ENCODE measurements at regions not wholly inside any gene's neighbourhood (a gene's known extent, or its start where the extent isn't known, plus 50 kb on each side); places are given as distances from the start of the nearest gene placed in this dataset.
A peak's percentile ranks its signal among the peaks of the same experiment; 100 is the strongest.

DNA sequence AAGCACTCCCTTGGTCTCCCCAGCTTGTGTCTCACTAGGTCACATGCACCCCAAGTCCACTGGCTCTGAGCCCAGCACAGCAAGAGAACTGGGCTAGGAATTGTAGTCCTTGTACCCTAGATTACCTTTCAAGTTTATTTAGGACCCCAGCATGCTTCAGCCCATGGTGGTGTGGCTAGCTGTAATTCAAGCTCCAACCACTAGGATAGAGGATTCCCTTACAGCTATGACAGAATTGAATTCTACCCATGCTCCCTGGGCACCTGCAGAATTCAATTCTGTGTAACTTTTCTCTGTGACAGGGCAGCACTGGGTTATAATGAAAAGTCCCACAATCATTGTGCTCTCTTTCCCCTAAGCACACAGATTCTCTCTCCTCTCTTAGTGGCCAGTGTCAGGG, 253.8 kb upstream of the DMD start:
- Histone ChIP-seq H3K27me3 (ENCODE audit: low read depth, low read length) (no peaks in the 10 kb centered on the region), H2AFZ (ENCODE audit: low read depth, low read length) (no peak overlapping the region), H3K27ac (ENCODE audit: low read length) (no peak overlapping the region), H3K4me2 (ENCODE audit: low read length) (no peak overlapping the region), H3K36me3 (replicated peaks; ENCODE audit: low read depth, low read length) (no peaks in the 10 kb centered on the region), H3K4me1 (ENCODE audit: low read length) (no peaks in the 10 kb centered on the region), H3K9ac (ENCODE audit: low read length) (no peak overlapping the region), H3K4me3 (ENCODE audit: low read length) (no peak overlapping the region), H3K79me2 (ENCODE audit: low read length) (no peaks in the 10 kb centered on the region), H3K9me3 (ENCODE audit: insufficient read depth, low read length) (no peaks in the 10 kb centered on the region), H4K20me1 (ENCODE audit: insufficient read depth, low read length) (no peaks in the 10 kb centered on the region)
- no peak for TF ChIP-seq EZH2phosphoT487 (IDR thresholded peaks at IDR 0.05; ENCODE audit: low read depth)
- TF ChIP-seq, protein P1, sequence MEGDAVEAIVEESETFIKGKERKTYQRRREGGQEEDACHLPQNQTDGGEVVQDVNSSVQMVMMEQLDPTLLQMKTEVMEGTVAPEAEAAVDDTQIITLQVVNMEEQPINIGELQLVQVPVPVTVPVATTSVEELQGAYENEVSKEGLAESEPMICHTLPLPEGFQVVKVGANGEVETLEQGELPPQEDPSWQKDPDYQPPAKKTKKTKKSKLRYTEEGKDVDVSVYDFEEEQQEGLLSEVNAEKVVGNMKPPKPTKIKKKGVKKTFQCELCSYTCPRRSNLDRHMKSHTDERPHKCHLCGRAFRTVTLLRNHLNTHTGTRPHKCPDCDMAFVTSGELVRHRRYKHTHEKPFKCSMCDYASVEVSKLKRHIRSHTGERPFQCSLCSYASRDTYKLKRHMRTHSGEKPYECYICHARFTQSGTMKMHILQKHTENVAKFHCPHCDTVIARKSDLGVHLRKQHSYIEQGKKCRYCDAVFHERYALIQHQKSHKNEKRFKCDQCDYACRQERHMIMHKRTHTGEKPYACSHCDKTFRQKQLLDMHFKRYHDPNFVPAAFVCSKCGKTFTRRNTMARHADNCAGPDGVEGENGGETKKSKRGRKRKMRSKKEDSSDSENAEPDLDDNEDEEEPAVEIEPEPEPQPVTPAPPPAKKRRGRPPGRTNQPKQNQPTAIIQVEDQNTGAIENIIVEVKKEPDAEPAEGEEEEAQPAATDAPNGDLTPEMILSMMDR (IDR thresholded peaks at IDR 0.05; ENCODE audit: low read depth, low read length): no peak

DNA sequence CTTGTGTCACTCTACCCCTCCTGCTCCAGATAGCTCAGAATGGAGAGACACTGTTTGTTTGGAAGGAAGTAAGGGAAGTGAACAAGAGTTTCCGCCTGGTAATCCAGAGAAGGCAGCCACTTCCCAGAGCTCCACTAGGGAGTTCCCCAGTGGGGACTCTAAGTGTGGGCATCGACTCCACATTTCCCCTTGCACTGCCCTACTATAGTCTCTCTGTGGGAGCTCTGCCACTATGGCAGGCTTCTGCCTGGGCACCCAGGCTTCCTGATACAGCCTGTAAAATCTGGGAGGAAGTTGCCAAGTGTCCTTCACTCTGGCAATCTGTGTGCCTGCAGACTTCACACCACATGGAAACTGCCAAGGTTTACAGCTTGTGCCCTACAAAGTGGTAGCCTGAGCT, 245.8 kb upstream of the DMD start:
- H3K4me1 ChIP-seq (ENCODE audit: low read length): no peaks in the 10 kb centered on the region
- no peaks in the 10 kb centered on the region for H3K27me3 ChIP-seq (ENCODE audit: low read depth, low read length)
- H3K79me2 ChIP-seq (ENCODE audit: low read length): no peaks in the 10 kb centered on the region
- no peaks in the 10 kb centered on the region for H3K9me3 ChIP-seq (ENCODE audit: insufficient read depth, low read length)
- H4K20me1 ChIP-seq (ENCODE audit: insufficient read depth, low read length): no peaks in the 10 kb centered on the region
- H3K9ac ChIP-seq (ENCODE audit: low read length): no peak overlapping the region
- no peak for TF ChIP-seq EZH2phosphoT487 (IDR thresholded peaks at IDR 0.05; ENCODE audit: low read depth)
- no peak overlapping the region for H2AFZ ChIP-seq (ENCODE audit: low read depth, low read length)
- H3K4me2 ChIP-seq (ENCODE audit: low read length): no peak overlapping the region
- H3K27ac ChIP-seq (ENCODE audit: low read length): no peak overlapping the region
- H3K4me3 ChIP-seq (ENCODE audit: low read length): no peak overlapping the region
- no peaks in the 10 kb centered on the region for H3K36me3 ChIP-seq (replicated peaks; ENCODE audit: low read depth, low read length)

DNA sequence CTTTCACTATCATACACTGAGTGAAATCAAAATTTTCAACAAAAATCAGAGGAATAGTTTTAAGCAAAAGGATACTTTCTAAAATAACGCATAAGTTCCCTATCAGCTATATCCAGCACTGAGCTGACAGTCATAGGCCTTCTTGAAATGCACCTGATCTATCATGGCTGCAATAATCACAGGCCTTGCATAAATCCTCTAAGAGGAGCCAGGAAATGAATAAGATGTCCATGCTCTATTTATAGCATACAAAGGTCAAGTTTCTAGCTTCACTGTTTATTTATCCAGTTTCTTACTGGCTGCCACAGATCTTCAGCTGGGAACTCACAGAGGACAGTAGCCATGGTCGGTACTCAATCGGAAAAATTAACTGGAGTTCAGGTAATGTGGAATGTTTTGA, 235.9 kb upstream of the DMD start:
- Histone ChIP-seq H3K27ac (ENCODE audit: low read length) (no peak overlapping the region), H4K20me1 (ENCODE audit: insufficient read depth, low read length) (no peaks in the 10 kb centered on the region), H3K4me3 (ENCODE audit: low read length) (no peak overlapping the region), H3K79me2 (ENCODE audit: low read length) (no peaks in the 10 kb centered on the region), H3K9me3 (ENCODE audit: insufficient read depth, low read length) (no peaks in the 10 kb centered on the region), H3K4me1 (ENCODE audit: low read length) (no peaks in the 10 kb centered on the region), H2AFZ (ENCODE audit: low read depth, low read length) (no peak overlapping the region), H3K9ac (ENCODE audit: low read length) (no peak overlapping the region), H3K4me2 (ENCODE audit: low read length) (no peak overlapping the region), H3K36me3 (replicated peaks; ENCODE audit: low read depth, low read length) (no peaks in the 10 kb centered on the region), H3K27me3 (ENCODE audit: low read depth, low read length) (no peaks in the 10 kb centered on the region)
- TF ChIP-seq, protein P1 (IDR thresholded peaks at IDR 0.05; ENCODE audit: low read depth, low read length): no peak
- TF ChIP-seq EZH2phosphoT487 (IDR thresholded peaks at IDR 0.05; ENCODE audit: low read depth): no peak

DNA sequence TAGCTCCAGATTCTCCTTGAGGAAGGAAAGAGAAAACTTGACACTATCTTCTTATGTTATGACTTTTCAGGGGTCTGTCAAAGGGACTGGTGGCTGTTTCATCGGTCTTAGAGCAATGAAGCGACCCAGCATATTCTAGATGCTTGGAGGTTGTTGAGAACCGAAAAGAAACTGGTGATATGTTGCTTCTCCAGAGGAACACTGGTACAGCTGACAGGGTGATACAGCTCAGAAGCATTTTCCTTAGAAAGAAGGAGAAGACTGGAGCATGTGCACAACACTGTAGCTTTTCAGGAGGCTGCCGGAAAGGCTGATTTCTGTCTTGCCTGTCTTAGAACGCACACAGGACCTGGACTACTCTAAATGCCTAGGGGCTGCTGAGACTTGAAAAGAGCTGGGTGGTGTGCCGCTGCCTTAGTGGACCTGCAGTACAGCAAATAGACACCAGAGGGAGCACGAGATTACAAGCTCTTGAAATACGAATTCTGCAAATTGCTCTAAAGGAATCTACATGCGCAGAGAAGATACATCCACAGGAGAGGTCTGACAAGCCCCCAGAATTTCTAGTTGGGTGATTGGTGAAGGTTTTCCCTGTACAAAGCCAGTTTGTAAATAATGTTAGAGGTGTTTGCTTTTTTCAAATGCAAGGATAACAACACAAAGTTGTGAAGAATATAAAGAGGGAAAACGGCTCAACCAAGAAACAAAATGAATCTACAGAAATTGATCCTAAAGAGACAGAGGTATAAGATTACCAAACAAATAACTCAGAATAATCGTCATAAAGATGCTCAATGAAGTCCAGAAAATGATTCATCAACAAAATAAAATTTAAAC, 223.1 kb upstream of the DMD start:
- H2AFZ ChIP-seq (ENCODE audit: low read depth, low read length): peak overlapping the region; percentile 91
- H3K4me2 ChIP-seq (ENCODE audit: low read length): peak overlapping the region; percentile 82
- no peaks in the 10 kb centered on the region for H4K20me1 ChIP-seq (ENCODE audit: insufficient read depth, low read length)
- H3K36me3 ChIP-seq (replicated peaks; ENCODE audit: low read depth, low read length): no peaks in the 10 kb centered on the region
- peak overlapping the region; percentile 19; the same call in 1 of the 2 replicates for H3K9ac ChIP-seq (ENCODE audit: low read length)
- peaks cover 4% of the 10 kb centered on the region; the same call in 1 of the 2 replicates for H3K4me1 ChIP-seq (ENCODE audit: low read length)
- no peaks in the 10 kb centered on the region for H3K27me3 ChIP-seq (ENCODE audit: low read depth, low read length)
- no peak overlapping the region for H3K27ac ChIP-seq (ENCODE audit: low read length)
- peak overlapping the region; percentile 62 for H3K4me3 ChIP-seq (ENCODE audit: low read length)
- no peaks in the 10 kb centered on the region for H3K79me2 ChIP-seq (ENCODE audit: low read length)
- H3K9me3 ChIP-seq (ENCODE audit: insufficient read depth, low read length): no peaks in the 10 kb centered on the region
- TF ChIP-seq, protein P1 (IDR thresholded peaks at IDR 0.05; ENCODE audit: low read depth, low read length): peak; percentile 75
- no peak for TF ChIP-seq EZH2phosphoT487 (IDR thresholded peaks at IDR 0.05; ENCODE audit: low read depth)

Data from OCI-LY3 (cell line).